Lung microvascular endothelial cell (primary cell): ENCODE measurements at regions not wholly inside any gene's neighbourhood (a gene's known extent, or its start where the extent isn't known, plus 50 kb on each side); places are given as distances from the start of the nearest gene placed in this dataset.

Source experiments
- DNase-seq, 2 donors: peaks; one replicate each; pipeline versions ENCODE4 v3.0.0 to v3.0.0-alpha.2; 2010; ENCODE audit warnings: low read depth in 2 of 2

- no peak for DNase-seq
Observed at GRCh38 chr2:221198309-221198708, 373.8 kb downstream of the EPHA4 start.

DNA sequence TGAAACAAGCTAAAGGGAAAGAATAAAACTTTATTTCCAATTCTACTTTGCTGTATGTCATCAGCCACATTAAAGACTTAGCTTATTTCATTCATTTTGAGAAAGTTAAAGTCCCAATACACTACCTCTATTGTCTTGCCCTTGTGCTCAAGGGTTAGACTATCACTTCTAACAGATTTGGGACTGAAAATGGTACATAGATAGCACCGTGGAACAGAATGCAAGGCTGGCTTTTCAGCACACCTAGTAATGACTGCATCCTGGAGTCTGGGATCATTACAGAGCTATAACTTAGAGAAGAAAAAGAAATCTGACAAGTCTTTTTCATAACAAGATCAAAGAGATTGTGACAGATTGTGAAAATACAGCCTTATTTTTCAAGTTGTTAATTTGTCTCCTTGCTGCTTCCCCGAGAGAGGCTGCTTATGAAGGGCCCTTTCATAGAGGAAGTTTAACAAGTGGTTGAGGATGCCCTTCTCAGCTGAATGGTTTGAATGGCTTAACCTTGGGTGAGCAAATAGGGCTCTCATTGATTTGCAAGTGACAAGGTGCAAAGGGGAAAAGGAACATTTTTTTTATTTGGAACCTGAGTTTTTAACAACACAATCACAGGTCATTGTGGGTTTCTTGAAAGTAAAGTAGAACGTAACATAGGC, 371.8 kb downstream of the EPHA4 start:
- DNase-seq: no peak

DNA sequence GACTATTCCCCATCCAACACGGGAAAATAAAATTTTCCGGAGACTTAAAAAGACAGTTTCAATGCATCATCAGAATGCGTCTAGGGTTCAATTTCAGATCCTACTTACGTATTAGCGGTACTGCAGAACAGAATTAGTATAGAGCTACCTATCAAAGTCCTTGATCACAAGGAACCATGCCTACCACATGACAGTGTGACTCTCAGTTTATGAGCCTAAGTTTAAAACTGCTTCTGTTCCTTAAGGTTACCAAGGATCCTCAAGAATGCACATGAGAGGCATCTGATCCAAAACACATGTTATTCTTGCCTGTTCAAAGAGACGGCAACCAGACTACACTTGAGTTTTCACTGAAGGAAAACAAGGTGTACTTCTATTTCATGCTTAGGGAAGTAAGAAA, 369.7 kb downstream of the EPHA4 start:
- no peak for DNase-seq

DNA sequence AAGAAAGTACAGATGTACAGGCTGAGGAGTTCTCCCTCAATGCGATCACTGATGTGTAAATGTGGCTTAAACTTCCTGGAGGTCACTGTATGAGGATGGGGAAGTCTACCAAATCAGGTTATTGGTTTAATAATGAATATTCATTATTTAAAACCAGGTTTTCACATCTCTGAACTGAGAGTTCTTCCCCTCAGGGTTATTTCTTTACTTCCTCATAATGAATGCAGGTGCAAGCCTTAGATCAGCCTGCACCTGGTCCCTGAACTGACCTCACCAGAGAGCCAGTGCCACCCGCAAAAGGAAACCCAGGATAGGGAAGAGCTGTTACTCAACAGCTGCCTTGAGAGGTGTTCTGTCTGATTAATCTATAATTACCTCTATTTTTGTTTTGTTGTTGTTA, 369.0 kb downstream of the EPHA4 start:
- DNase-seq: no peak

GRCh38 chr2:221203856-221204255, 368.2 kb downstream of the EPHA4 start:
- DNase-seq: no peak

DNA sequence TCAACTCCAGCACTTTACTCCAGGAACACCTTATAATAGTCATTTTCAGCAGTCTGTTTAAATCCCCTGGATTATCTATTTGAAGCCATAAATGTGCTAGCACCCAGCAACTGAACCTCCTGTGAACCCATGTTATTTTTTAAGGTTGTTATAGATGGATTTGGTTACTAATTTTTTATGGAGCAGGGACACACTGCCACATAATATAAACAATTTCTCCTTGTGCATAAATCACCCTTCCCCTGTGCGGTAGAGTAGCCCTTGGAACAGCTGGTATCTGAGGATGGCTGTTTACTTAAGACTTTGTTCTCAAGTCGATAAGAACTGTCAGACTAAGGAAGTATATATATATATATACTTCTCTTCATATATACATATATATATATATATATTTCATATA, 367.4 kb downstream of the EPHA4 start:
- no peak for DNase-seq

- DNase-seq: no peak
Observed at GRCh38 chr2:221205103-221205673, 366.9 kb downstream of the EPHA4 start.

DNA sequence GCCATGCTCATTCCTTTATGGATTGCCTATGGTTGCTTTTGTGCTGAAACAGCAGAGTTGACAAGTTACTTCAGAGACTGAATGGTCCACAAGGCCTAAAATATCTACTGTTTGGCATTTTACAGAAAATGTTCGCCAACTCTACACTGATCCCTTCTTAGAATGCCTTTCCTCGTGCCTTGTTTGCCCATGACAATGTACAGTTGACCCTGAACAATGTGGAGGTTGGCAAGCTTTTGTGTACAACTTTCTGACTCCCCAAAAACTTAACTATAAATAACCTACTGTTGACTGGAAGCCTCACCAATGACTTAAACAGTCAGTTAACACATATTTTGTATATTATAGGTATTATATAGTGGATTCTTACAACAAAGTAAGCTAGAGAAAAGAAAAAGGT, 361.4 kb downstream of the EPHA4 start:
- DNase-seq: no peak

- no peak for DNase-seq
Observed at GRCh38 chr2:221211653-221212052, 360.5 kb downstream of the EPHA4 start.

DNA sequence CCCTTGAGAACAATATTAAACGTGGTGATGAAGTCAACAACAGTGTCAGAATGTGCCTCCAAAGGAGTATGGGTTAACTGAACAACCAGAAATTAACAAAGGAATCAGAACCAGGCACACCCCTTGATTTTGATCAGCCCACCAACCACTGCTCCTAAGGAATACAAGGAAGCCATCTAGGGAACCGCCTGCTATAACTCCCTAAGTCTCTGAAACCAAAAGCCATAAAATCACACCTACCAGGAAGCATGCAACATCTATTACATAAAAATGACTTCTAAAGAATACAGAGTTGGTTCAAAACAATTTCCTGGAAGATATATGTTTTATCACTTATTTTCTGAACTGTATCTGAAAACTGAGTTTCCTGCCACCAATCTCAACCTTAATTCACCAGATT, 360.0 kb downstream of the EPHA4 start:
- DNase-seq: no peak

DNA sequence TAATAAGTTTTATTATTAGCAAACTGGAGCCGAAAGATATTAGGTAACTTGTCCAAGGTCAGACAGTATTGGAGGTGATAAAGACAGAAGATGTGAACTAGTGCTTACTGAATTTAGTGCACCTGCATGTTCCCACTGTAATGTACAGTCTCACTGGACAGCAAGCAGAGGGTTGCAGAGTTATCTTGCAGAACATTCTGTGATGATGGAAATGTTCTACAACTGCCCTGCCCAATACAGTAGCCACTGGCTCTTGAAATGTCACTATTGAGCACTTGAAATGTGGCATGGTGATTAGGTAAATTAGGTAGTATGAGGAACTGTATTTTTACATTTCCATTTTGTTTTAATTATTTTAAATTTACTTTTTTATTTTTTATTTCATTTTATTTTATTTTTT, 356.6 kb downstream of the EPHA4 start:
- no peak for DNase-seq

DNA sequence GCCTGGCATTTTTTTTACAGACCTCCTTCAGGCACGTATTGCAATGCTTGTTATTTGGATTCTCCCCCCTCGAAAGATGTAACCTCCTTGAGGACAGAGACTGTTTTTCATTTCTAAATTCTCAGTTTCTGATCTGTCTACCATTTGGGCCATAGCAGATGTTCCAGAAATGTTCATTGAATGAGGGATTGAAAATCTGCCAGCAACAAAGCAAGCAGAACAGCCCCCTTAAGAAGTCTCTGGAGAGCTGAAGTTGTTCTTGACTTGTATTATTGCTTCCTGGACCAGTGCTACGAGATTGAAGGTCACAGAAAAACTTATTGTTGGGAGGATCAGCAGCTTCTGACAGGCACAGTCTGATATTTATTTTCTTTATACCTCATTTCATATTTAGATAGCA, 355.5 kb downstream of the EPHA4 start:
- no peak for DNase-seq

DNA sequence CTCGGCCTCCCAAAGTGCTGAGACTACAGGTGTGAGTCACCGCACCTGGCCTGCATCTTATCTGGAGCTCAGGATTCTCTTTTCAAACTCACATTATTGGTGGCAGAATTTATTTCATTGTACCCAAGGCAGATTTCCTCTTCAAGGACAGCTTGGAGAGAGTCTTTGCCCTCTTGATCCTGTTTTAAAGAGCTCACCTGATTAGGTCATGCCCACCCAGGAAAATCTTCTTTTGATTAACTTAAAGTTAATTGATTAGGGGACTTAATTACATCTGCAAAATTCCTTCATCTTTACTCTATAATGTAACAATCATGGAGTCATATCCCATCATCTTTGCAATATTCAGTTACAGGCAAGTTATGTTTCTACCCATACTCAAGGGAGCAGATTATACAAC, 346.4 kb downstream of the EPHA4 start:
- no peak for DNase-seq

DNA sequence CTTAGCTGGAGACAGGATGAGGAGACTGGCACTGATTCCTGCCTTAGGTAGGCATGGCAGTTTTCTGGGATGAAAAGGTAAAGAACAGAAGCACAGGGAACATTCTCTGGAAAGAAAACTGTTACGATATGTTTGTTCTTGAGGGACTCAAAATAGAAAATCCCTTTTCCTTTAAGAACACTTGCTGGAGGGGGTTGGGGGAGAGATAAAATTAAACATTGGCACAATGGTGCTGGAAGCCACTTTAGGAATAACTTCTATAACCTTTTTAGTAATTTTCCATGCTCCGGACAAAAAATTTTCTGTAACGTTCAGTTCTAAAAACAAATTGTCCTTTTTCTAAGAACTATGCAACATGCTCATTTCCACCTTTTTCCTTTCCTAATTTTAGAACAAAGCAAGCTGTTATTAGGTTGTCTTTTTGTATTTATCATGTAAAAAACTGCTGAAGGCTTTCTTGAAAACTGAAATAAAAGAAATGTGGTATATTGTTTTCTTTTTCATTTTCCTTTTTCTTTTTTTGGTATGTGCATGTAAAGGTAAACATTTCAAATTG, 343.8 kb downstream of the EPHA4 start:
- no peak for DNase-seq

GRCh38 chr2:221229099-221229498, 343.0 kb downstream of the EPHA4 start:
- no peak for DNase-seq

DNA sequence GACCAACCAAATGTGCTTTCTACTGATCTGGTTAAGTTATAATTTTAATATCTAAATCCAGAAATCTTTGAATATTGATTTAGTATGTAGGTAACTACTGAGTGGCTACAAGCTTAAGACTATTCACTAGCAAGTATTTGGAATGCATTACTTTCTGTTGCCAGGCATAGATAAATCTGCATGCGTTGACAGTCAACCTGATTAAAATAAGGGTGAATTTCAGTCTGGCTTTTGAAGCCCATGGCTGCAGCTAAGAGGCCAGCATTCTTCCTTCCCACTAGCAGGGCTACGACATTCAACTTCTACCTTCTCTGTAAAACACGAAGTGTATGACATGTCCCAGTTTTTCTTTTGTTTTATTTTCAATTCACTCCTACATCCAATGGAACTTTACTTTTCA, 340.6 kb downstream of the EPHA4 start:
- DNase-seq: no peak

DNA sequence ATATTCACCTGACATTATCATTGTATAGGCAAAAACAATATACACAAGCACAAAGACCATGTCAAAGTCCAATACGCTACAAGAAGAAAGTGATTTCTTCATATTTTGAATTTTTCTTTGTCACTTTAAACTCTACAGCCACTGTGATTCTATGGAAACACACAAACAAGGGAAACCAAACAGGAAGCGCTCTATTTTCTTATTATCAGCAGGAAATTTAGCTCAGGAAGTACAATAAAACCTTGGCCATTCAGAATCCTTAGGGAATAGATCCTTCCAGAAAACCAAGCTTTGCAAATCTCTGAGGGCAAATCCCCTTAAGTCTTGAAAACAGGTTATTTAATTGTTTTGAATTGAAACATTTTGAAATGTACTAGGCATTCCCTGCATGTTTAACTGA, 336.2 kb downstream of the EPHA4 start:
- peak in 1 of 2 donors; percentile 46 for DNase-seq

GRCh38 chr2:221241072-221241471, 331.0 kb downstream of the EPHA4 start:
- no peak for DNase-seq

DNA sequence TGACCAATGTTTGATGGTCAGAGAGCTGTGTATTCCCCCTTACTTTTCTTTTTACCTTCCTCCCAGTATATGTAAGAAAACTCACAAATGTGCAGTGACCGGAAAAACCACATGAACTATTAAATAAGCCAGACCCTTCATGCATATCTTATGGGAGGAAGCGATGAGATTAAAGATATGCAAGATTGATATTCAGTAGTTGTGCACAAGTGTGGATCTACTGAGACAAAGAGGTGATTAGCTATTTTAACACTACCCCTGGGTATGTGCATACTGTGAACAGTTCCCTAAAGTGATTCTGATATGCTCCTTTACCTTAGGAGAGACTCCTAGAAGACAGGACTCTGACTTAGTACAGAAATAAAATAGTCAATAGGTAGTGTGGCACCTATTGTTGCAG, 328.3 kb downstream of the EPHA4 start:
- no peak for DNase-seq

GRCh38 chr2:221245045-221245444, 327.1 kb downstream of the EPHA4 start:
- DNase-seq: no peak

DNA sequence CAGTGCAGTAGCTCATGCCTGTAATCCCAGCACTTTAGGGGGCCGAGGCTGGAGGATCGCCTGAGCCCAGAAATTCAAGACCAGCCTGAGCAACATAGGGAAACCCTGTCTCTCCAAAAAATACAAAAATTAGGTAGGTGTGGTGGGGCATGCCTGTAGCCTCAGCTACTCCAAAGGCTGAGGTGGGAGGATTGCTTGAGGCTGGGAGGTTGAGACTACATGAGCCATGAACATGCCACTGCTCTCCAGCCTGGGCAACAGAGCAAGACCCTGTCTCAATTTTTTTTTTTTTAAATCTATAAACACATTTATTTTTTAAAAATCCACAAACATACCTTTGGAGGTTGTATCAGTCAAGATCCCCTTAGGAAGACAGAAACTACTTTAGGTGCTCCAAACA, 326.3 kb downstream of the EPHA4 start:
- DNase-seq: no peak

- no peak for DNase-seq
Observed at GRCh38 chr2:221254299-221254698, 317.8 kb downstream of the EPHA4 start.

GRCh38 chr2:221255862-221256261, 316.2 kb downstream of the EPHA4 start:
- DNase-seq: no peak

- no peak for DNase-seq
Observed at GRCh38 chr2:221258464-221258863, 313.6 kb downstream of the EPHA4 start.
